ENCODE measurements at regions not wholly inside any gene's neighbourhood (a gene's known extent, or its start where the extent isn't known, plus 50 kb on each side); places are given as distances from the start of the nearest gene placed in this dataset.
A peak's percentile ranks its signal among the peaks of the same experiment; 100 is the strongest.
"Not testable (repeated sequence)": the region's sequence is repeated elsewhere in the genome, so short reads cannot be mapped to it uniquely, and the experiment has no call there.

DNA sequence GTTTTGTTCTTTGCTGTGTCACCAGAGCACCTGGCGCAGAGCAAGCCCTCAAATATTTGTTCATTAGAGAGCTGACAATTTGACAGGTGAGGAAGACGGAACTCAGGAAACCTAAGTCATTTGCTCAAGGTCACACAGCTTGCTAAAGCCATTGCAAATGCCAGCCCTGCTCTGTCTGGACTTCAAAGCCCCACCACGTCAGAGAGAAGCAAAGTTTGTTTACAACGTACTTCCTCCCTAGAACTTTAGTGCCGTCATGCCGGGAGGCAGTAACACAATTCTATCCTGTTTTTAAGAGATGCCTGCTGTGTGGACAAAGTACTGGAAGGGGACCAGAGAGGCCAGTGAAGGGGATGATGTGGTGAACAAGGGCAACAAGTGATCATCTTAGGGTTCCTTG is 216.6 kb upstream of the PRICKLE2 start:
- TF ChIP-seq, protein P1, sequence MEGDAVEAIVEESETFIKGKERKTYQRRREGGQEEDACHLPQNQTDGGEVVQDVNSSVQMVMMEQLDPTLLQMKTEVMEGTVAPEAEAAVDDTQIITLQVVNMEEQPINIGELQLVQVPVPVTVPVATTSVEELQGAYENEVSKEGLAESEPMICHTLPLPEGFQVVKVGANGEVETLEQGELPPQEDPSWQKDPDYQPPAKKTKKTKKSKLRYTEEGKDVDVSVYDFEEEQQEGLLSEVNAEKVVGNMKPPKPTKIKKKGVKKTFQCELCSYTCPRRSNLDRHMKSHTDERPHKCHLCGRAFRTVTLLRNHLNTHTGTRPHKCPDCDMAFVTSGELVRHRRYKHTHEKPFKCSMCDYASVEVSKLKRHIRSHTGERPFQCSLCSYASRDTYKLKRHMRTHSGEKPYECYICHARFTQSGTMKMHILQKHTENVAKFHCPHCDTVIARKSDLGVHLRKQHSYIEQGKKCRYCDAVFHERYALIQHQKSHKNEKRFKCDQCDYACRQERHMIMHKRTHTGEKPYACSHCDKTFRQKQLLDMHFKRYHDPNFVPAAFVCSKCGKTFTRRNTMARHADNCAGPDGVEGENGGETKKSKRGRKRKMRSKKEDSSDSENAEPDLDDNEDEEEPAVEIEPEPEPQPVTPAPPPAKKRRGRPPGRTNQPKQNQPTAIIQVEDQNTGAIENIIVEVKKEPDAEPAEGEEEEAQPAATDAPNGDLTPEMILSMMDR (IDR thresholded peaks at IDR 0.05; ENCODE audit: low read depth, low read length, missing control alignments): no peak
- H3K4me3 ChIP-seq (ENCODE audit: low read depth, low read length): no peak overlapping the region
- DNase-seq (ENCODE audit: low read depth): no peak
- in situ Hi-C loops (cut with HindIII; ENCODE audit: low sequenced_read_pairs): no loop called here

DNA sequence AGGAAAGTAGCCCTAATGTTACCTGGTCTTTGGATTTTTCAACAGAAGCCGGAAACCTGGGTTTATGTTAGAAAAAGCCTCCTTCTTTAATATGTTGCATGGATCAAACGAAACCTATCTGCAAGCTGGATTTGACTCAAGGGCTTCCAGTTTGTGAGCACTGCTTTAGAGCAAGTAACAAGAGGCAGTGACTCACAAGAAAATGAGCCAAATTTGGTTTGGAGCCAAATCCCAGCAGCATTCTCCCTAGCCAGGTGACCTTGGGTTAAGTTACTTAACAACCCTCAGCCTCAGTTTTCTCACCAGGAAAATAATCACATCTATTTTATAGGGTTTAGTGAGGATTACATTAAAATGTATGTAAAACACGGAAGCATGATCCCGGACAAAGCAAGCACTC is 215.2 kb upstream of the PRICKLE2 start:
- in situ Hi-C loops (cut with HindIII; ENCODE audit: low sequenced_read_pairs): no loop called here
- TF ChIP-seq, protein P1 (IDR thresholded peaks at IDR 0.05; ENCODE audit: low read depth, low read length, missing control alignments): no peak
- DNase-seq (ENCODE audit: low read depth): peak; percentile 88

DNA sequence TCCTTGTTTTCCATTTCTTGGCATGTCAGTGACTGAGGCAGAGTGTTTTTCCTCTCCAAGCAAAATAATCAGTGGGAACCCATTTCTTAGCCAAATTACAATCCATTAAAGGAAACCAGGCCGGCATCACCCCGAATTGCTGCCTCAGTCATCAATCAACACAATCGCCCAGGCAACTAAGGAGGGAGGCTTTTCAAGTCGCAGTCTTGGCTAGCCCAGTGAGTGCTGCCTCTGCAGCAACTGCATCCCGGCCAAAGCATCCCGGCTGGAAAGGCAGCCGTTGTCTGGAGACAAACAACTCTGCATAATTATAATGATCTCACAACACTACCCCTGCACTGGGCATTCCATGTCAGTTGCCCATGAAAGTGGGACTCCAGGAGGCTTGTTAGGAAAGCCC is 213.5 kb upstream of the PRICKLE2 start:
- TF ChIP-seq, protein P1 (IDR thresholded peaks at IDR 0.05; ENCODE audit: low read depth, low read length, missing control alignments): no peak
- H3K4me3 ChIP-seq (ENCODE audit: low read depth, low read length): no peak overlapping the region
- in situ Hi-C loops (cut with HindIII; ENCODE audit: low sequenced_read_pairs): no loop called here
- DNase-seq (ENCODE audit: low read depth): no peak

More for the DNA sequence above, 215.2 kb upstream of the PRICKLE2 start:
- no peak overlapping the region for H3K4me3 ChIP-seq (ENCODE audit: low read depth, low read length)

DNA sequence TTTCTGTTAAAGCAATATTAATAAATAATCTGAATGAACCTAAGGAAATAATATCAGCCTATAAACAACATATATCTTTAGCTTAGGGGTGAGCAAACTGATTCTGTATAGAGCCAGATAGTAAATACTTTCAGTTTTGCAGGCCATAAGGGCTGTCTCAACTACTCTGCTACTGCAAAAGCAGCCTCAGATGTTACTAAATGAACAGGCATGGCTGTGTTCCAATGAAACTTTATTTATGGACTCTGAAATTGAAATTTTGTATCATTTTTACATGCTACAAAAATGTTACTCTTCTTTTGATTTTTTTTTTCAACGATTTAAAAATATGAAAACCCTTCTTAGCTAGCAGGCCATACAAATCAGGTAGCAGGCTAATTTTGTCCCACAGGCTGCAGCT is 212.8 kb upstream of the PRICKLE2 start:
- TF ChIP-seq, protein P1 (IDR thresholded peaks at IDR 0.05; ENCODE audit: low read depth, low read length, missing control alignments): no peak
- no peak overlapping the region for H3K4me3 ChIP-seq (ENCODE audit: low read depth, low read length)
- no peak for DNase-seq (ENCODE audit: low read depth)
- in situ Hi-C loops (cut with HindIII; ENCODE audit: low sequenced_read_pairs): no loop called here

DNA sequence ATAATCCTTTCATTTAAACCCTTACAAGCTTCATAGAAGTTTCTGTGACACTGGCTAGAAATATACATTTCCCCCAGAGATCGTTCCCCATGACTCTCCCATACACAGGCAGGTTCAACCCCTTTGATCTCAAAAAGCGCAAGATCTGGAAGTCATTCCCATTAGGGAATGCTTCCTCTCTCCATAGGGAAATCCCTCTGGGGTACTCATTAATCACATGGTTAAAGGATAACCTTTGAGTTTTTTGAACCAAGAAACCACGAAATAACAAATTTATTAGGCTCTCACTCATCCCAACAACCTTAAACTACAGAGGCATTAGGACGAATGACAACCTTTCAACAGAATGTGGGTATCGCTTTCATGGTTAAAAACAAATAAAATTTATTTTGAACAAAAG is 211.9 kb upstream of the PRICKLE2 start:
- in situ Hi-C loops (cut with HindIII; ENCODE audit: low sequenced_read_pairs): no loop called here
- TF ChIP-seq, protein P1 (IDR thresholded peaks at IDR 0.05; ENCODE audit: low read depth, low read length, missing control alignments): no peak
- no peak overlapping the region for H3K4me3 ChIP-seq (ENCODE audit: low read depth, low read length)
- no peak for DNase-seq (ENCODE audit: low read depth)

DNA sequence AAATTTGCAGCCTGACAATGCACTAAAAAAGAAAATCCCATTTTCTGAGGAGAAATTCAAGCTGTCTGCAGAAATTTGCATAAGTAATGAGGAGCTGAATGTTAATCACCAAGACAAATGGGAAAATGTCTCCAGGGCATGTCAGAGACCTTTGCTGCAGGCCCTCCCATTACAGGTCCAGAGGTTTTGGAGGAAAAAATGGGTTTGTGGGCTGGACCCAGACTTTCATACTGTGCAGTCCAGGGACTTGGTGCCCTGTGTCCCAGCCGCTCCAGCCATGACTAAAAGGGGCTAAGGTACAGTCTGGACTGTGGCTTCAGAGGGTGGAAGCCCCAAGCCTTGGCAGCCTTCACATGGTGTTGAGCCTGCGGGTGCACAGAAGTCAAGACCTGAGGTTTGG is 209.8 kb upstream of the PRICKLE2 start:
- in situ Hi-C loops (cut with HindIII; ENCODE audit: low sequenced_read_pairs); H3K4me3 ChIP-seq (ENCODE audit: low read depth, low read length): not testable (repeated sequence)

DNA sequence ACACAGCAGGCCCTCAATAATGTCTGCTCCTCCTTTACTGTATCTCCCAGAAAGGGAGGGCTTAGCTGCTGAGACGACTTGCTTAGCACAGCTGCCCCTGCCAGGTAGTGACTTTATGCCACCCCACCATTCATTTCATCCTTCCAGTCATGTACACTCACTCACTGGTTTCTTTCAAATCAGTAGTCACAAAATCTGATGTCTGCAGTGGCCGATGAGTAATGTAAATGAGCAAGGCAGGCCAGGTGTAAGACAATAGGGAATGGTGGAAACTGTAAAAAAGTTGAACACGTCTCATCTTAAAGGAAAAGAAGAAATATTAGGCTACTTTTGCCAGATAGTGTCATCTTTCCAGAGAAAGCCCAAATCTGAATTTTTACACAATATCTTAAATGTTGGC is 207.6 kb upstream of the PRICKLE2 start:
- DNase-seq (ENCODE audit: low read depth): no peak
- no peak overlapping the region for H3K4me3 ChIP-seq (ENCODE audit: low read depth, low read length)
- TF ChIP-seq, protein P1 (IDR thresholded peaks at IDR 0.05; ENCODE audit: low read depth, low read length, missing control alignments): no peak
- in situ Hi-C loops (cut with HindIII; ENCODE audit: low sequenced_read_pairs): no loop called here

More for the DNA sequence above, 209.8 kb upstream of the PRICKLE2 start:
- not testable (repeated sequence) for DNase-seq (ENCODE audit: low read depth)

Data from astrocyte of the cerebellum (primary cell).